ENCODE measurements at regions not wholly inside any gene's neighbourhood (a gene's known extent, or its start where the extent isn't known, plus 50 kb on each side); places are given as distances from the start of the nearest gene placed in this dataset.

GRCh38 chr18:73544617-73545016 lies 603.0 kb downstream of the FBXO15 start:
- no peaks in the 10 kb centered on the region for H3K9me3 Mint-ChIP-seq
- H3K27ac Mint-ChIP-seq, result peak overlapping the region; percentile 1; the same call in 1 of the 2 replicates
- peaks cover 25% of the 10 kb centered on the region for H3K4me1 Mint-ChIP-seq (ENCODE audit: low read depth)
- no peak for TF ChIP-seq CTCF (IDR thresholded peaks at IDR 0.05)
- peak; percentile 5 for DNase-seq
- 0 out of 2 replicates have a peak overlapping the region, but pooled peaks have one; percentile 7 for H3K4me3 Mint-ChIP-seq
- no peaks in the 10 kb centered on the region for H3K27me3 Mint-ChIP-seq (ENCODE audit: insufficient read depth)
- H3K36me3 Mint-ChIP-seq (ENCODE audit: low read depth), result no peaks in the 10 kb centered on the region

DNA sequence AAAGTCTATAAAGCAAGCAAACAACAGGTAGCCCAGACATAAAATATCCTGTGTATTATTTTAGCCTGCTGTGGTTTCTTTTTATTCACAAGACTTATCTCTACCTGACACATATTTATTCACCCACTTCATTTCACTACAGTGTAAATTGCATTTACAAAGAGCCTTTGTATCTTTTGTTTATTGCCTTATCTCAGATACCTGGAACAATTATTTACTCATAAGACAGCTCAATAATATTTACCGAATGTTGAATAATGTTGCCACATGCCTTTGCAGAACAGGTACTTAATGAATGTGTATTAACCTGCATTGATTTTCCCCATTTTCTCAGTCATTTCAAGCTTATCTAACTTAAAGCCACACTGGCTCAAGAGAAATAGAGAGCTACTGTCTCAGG lies 603.6 kb downstream of the FBXO15 start:
- Mint-ChIP-seq H3K36me3 (ENCODE audit: low read depth) (no peaks in the 10 kb centered on the region), H3K4me3 (no peak overlapping the region), H3K9me3 (no peaks in the 10 kb centered on the region), H3K27me3 (ENCODE audit: insufficient read depth) (no peaks in the 10 kb centered on the region), H3K27ac (no peak overlapping the region), H3K4me1 (ENCODE audit: low read depth) (peaks cover 21% of the 10 kb centered on the region)
- TF ChIP-seq CTCF (IDR thresholded peaks at IDR 0.05), result no peak
- no peak for DNase-seq

- Mint-ChIP-seq H3K4me1 (ENCODE audit: low read depth) (no peaks in the 10 kb centered on the region), H3K9me3 (no peaks in the 10 kb centered on the region), H3K27me3 (ENCODE audit: insufficient read depth) (no peaks in the 10 kb centered on the region), H3K36me3 (ENCODE audit: low read depth) (no peaks in the 10 kb centered on the region), H3K4me3 (no peak overlapping the region), H3K27ac (no peak overlapping the region)
- no peak for DNase-seq
- no peak for TF ChIP-seq CTCF (IDR thresholded peaks at IDR 0.05)
Measured at GRCh38 chr18:73535990-73536389, 611.6 kb downstream of the FBXO15 start.

- no peaks in the 10 kb centered on the region for H3K27me3 Mint-ChIP-seq (ENCODE audit: insufficient read depth)
- TF ChIP-seq CTCF (IDR thresholded peaks at IDR 0.05), result no peak
- no peak overlapping the region for H3K27ac Mint-ChIP-seq
- H3K4me1 Mint-ChIP-seq (ENCODE audit: low read depth), result no peaks in the 10 kb centered on the region
- no peak overlapping the region for H3K4me3 Mint-ChIP-seq
- H3K9me3 Mint-ChIP-seq, result no peaks in the 10 kb centered on the region
- no peak for DNase-seq
- H3K36me3 Mint-ChIP-seq (ENCODE audit: low read depth), result peaks cover 1% of the 10 kb centered on the region
Measured at GRCh38 chr18:73535189-73535588, 612.4 kb downstream of the FBXO15 start.

- no peaks in the 10 kb centered on the region for H3K27me3 Mint-ChIP-seq (ENCODE audit: insufficient read depth)
- DNase-seq, result no peak
- H3K4me1 Mint-ChIP-seq (ENCODE audit: low read depth), result peaks cover 2% of the 10 kb centered on the region
- TF ChIP-seq CTCF (IDR thresholded peaks at IDR 0.05), result no peak
- peaks cover 17% of the 10 kb centered on the region for H3K36me3 Mint-ChIP-seq (ENCODE audit: low read depth)
- H3K27ac Mint-ChIP-seq, result no peak overlapping the region
- peaks cover 6% of the 10 kb centered on the region; the same call in 1 of the 2 replicates for H3K9me3 Mint-ChIP-seq
- H3K4me3 Mint-ChIP-seq, result no peak overlapping the region
Measured at GRCh38 chr18:73531601-73532000, 616.0 kb downstream of the FBXO15 start.

DNA sequence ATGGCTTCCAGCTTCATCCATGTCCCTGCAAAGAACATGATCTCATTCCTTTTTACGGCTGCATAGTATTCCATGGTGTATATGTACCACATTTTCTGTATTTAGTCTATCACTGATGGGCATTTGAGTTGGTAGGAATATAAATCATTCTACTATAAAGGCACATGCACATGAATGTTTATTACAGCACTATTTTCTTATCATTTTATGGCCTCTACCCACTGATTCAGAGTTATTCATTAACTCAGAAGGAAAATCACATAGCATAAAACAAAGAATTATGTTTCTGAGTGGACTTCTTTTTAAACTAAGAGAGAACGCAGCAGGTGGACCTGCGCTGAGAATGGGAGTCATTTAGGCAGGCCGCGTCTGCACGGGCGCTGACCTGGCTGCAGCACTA lies 619.6 kb downstream of the FBXO15 start:
- Mint-ChIP-seq H3K27me3 (ENCODE audit: insufficient read depth) (no peaks in the 10 kb centered on the region), H3K36me3 (ENCODE audit: low read depth) (peaks cover 17% of the 10 kb centered on the region), H3K4me1 (ENCODE audit: low read depth) (peaks cover 10% of the 10 kb centered on the region), H3K4me3 (no peak overlapping the region), H3K9me3 (peaks cover 6% of the 10 kb centered on the region; the same call in 1 of the 2 replicates), H3K27ac (no peak overlapping the region)
- DNase-seq, result no peak
- no peak for TF ChIP-seq CTCF (IDR thresholded peaks at IDR 0.05)

All from HFFc6 (cell line).